ENCODE measurements at regions not wholly inside any gene's neighbourhood (a gene's known extent, or its start where the extent isn't known, plus 50 kb on each side); places are given as distances from the start of the nearest gene placed in this dataset.
"Not testable (repeated sequence)": the region's sequence is repeated elsewhere in the genome, so short reads cannot be mapped to it uniquely, and the experiment has no call there.

- no peak for DNase-seq (ENCODE audit: low read depth, low spot score)
Observed at GRCh38 chr3:105976196-105976595, 107.4 kb upstream of the CBLB start.

- DNase-seq (ENCODE audit: low read depth, low spot score): no peak
Observed at GRCh38 chr3:105979961-105980360, 111.1 kb upstream of the CBLB start.

- DNase-seq (ENCODE audit: low read depth, low spot score): no peak
Observed at GRCh38 chr3:105982207-105982606, 113.4 kb upstream of the CBLB start.

DNA sequence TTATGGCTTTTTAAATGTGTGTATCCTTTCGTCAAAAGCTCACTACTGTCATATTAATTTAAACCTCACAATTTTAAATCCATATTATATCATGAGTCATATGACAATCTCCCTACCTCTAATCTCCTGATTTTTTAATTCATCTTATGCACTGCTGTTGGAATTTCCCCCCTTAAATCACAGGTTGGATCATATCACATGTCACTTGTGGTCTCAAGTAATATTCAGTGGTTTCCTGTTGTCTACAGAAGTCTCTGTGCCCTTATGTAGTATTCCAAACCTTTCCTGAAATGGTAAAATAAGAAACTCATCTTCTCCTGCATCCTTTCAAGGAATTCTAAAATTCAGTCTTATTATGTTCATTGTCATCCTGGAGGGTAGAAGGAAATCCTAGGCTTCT is 116.0 kb upstream of the CBLB start:
- DNase-seq (ENCODE audit: low read depth, low spot score): no peak

DNA sequence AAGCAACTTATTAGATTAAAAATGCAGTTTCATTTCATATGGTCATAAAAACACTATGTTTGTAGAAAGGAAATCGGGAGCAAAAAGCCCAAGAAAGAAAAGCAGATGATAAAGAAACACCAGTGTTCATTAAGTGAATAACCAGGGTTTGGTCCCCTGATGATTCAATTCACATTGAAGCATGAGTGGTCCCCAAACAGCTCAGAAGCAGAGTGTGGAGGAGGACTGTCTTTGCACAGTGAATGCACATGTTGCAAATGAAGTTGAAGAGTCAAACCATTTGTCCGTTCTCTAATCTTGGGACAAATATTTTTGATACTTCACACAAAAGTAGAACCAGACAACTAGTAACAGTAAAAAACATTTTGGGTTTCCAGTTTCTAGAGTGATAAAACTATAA is 117.5 kb upstream of the CBLB start:
- not testable (repeated sequence) for DNase-seq (ENCODE audit: low read depth, low spot score)

- no peak for DNase-seq (ENCODE audit: low read depth, low spot score)
Observed at GRCh38 chr3:105987809-105988208, 119.0 kb upstream of the CBLB start.

DNA sequence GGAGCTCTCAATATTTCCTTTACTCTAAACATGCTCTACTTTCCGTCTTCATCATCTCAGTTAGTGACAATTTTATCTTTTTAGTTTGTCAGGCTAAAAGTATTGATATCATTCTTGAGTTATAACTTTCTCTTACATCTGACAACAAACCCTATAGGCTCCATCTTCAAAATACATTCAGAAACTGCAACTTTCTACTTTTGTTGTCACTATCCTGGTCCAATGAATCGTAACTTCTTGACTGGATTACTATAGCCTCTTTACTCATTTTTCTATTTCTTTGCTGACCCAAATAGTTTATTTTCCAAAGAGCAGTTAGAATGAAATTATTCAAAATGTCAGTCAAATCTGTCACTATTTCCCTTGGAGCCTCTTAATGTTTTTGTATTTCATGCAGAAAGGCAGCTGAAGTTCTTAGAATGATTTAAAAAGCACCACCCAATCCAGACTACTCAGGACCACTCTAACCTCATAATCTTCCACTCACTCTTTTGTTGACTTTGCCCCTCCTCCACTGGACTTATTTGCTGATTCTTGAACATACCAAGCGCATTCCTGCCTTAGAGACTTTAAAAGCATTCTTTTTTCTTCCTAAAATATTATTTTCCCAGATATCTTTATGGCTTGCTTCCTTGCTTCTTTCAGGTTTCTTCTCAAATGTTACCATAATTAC is 119.9 kb upstream of the CBLB start:
- no peak for DNase-seq (ENCODE audit: low read depth, low spot score)

- DNase-seq (ENCODE audit: low read depth, low spot score): no peak
Observed at GRCh38 chr3:105996781-105997180, 128.0 kb upstream of the CBLB start.

GRCh38 chr3:105997466-105997799 is 128.6 kb upstream of the CBLB start:
- DNase-seq (ENCODE audit: low read depth, low spot score): no peak

GRCh38 chr3:105997800-105998526 is 129.2 kb upstream of the CBLB start:
- no peak for DNase-seq (ENCODE audit: low read depth, low spot score)

- no peak for DNase-seq (ENCODE audit: low read depth, low spot score)
Observed at GRCh38 chr3:105999856-106000255, 131.0 kb upstream of the CBLB start.

DNA sequence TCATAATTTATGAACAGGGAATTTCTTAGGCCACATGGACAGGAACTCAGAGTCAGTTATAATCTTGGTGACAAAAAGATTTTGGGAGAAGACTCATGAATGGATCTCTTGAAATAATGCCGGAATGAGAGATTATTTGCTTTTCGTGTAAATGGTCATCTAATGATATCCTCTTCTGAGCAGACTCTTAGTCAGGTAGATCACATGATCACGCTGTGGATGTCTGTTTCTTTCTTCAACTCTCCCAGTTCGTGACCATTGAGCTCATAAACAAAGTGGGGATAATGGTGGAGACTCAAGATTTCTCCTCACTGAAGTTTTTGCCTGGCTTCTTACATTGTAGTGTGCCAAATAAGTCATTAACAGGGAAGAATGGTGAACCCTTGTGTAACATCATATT is 133.1 kb upstream of the CBLB start:
- no peak for DNase-seq (ENCODE audit: low read depth, low spot score)

GRCh38 chr3:106004137-106004681 is 135.4 kb upstream of the CBLB start:
- DNase-seq (ENCODE audit: low read depth, low spot score): no peak

DNA sequence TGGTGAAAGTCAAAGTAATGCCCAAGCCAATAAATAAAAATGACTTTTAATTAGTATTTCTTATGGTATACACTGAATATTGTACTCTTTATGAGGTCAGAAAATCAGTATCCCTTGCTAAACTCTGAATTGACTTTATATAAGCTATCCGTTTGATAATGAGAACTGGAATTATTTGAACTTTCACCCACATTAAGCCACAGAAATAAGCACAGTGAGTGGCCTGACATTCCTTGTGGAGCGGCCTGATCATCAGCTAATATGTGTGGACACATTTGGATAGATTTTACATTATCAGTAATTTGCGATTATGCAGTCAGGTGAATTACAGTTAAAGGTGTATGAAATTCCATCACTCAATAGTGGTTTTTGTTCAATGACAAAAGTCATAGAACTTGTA is 136.0 kb upstream of the CBLB start:
- no peak for DNase-seq (ENCODE audit: low read depth, low spot score)

GRCh38 chr3:106006001-106006400 is 137.2 kb upstream of the CBLB start:
- DNase-seq (ENCODE audit: low read depth, low spot score): no peak

- DNase-seq (ENCODE audit: low read depth, low spot score): no peak
Observed at GRCh38 chr3:106006571-106006970, 137.8 kb upstream of the CBLB start.

DNA sequence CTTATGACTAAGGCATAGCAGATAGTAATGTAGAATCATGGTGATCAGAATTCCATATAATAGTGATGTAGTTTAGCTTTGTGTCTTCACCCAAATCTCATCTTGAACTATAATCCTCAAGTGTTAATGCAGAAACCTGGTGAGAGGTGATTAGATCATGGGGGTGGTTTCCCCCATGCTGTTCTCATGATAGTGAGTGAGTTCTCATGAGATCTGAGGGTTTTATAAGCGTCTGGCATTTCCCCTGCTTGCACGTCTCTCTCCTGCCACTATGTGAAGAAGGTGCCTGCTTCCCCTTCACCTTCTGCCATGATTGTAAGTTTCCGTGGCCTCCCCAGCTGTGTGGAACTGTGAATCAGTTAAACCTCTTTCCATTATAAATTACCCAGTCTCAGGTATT is 138.7 kb upstream of the CBLB start:
- DNase-seq (ENCODE audit: low read depth, low spot score): no peak

DNA sequence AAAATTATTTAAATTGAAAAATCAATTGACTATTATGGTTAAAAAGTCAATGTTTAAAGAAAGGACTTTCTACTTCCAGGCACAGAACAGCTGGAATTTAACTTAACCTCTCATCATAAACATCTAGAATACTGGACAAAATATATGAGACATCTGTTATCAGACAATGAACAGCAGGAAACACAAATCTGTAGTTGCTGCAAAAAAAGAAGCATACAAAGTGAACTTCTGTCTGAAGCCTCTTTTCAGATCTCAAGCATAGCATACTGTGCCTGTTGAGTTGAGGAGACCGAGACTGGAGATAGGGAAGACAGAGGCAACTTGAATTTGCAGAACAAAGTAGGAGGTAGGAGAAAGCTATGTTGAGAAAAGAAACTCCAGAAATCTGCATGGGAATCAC is 140.0 kb upstream of the CBLB start:
- DNase-seq (ENCODE audit: low read depth, low spot score): no peak

GRCh38 chr3:106010829-106011228 is 142.0 kb upstream of the CBLB start:
- no peak for DNase-seq (ENCODE audit: low read depth, low spot score)

GRCh38 chr3:106013971-106014370 is 145.2 kb upstream of the CBLB start:
- DNase-seq (ENCODE audit: low read depth, low spot score): no peak

DNA sequence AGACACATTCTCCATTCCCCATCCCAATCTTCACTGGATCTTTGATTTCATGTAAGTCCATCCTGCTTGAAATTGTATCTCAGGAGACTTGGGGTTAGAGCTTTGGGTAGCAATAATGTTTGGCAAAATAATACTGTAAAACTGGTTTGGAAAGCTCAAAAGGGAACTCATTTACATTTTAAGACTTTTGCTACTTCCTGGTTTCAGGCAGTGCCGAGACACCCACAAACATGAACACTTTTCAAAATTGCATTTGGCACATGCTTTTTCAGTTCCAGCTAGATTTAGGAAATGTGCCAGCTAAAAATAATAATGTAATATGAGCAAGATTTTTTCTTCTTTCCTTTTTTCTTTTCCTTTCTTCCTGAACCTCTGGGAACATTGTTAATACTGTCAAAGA is 145.7 kb upstream of the CBLB start:
- no peak for DNase-seq (ENCODE audit: low read depth, low spot score)

DNA sequence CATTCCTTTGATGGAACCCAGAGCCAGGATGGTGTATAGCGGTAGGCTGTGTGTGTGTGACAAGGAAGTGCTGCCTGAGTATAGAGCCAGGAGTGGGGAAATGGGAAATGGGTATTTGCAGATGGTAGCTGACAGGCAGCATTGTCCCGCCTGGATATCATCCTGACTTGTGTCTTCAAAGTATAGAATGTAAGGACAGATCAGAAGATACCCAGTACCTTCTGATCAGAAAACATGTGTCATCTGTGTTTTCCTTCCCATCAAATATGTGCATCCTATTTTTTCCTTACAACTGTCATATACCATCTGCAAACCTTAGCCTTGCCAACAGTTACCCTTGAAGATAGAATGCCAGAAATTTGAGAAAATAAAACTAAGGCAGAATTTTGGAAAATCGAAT is 146.2 kb upstream of the CBLB start:
- DNase-seq (ENCODE audit: low read depth, low spot score): no peak

DNA sequence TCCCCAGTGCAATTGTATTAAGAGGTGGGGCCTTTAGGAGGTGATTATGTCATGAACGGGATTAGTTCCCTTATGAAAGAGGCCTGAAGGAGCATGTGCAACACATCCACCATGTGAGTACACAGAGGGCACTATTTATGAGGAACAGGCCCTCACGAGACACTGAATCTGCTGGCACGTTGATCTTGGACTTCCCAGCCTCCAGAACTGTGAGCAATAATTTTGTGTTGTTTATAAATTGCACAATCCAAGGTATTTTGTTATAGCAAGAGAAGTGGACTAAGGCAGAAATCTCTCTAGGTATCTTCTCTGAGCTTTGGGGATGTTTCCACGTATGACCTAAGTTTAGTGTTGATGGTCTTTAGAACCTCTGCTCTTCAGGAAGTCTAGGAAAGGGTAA is 149.3 kb upstream of the CBLB start:
- DNase-seq (ENCODE audit: low read depth, low spot score): no peak

All from smooth muscle cell of the brain vasculature (primary cell).